ENCODE measurements at regions not wholly inside any gene's neighbourhood (a gene's known extent, or its start where the extent isn't known, plus 50 kb on each side); places are given as distances from the start of the nearest gene placed in this dataset.

DNA sequence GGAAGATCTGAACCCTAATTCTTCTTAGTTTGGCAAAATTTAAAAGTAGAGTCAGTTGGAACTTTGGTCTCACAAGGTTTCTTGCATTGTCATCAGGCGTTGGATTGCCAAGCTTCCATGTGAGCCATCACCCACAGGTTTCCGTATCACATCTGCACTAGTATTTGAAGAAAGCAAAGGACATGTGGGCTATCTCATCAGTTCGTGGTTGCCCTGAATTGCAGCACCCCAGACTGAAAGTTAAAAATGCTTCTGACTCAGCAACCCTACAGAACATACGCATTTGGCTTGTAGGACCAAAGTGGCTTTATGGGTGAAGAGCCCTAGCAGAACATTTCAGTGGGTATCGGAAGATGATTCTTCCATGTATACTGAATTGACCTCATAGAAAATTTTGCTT lies 358.0 kb downstream of the ENC1 start:
- DNase-seq, result no peak

DNA sequence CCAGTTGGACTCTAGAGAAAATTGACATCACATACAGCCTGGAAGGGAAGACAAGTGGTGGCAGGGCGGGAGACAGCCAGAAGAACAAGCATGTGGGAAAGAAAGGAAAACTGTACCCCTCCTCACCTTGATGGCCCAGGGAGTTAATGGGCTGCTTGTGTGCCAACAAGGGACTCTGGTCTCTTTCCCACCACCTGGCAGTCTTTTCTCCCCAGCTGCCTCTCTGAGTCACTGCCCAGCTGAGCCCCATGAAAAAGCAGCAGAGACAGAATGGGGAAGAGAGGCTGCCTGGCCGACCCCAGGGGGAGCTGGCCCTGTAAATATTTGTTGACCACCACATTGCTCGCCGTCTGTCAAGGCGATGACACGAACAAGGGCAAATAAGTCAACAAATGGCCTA lies 359.4 kb downstream of the ENC1 start:
- no peak for DNase-seq

DNA sequence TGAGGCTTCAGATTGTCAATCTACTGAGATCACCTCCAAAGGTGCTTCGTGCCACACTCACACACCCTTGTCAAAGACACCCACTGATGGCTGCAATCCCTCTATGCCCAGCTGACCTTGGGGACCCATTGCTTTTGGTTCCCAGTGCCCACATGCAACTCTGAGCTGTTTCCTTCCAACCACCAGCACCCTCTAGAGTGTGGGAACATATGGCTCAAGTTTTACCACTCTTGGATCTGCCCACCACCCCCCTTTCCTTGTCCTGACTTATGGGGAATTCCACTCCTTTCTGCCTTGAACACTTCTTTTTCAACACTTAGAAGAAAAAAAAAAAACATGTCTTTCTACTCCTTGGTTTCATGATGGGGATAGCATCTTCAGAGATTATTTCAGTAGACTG lies 360.2 kb downstream of the ENC1 start:
- no peak for DNase-seq

DNA sequence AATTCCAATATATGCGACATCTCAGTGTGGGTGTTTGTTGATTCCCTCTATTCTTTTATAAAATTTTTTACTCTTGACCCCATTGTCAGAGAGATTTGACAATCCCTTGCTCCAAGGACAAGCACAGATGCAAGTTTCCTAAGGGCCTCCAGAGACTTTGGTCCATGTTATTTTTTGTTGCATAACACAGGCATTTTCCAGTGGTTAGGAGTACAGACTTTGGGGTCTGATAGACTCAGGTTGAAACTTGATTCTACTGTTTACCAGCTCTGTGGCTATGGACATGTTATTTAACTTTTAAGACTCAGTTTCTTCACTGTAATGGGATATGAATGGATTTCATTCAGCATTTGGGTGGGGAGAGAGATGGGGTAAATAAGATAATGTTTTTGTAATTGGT lies 361.3 kb downstream of the ENC1 start:
- DNase-seq, result no peak

DNA sequence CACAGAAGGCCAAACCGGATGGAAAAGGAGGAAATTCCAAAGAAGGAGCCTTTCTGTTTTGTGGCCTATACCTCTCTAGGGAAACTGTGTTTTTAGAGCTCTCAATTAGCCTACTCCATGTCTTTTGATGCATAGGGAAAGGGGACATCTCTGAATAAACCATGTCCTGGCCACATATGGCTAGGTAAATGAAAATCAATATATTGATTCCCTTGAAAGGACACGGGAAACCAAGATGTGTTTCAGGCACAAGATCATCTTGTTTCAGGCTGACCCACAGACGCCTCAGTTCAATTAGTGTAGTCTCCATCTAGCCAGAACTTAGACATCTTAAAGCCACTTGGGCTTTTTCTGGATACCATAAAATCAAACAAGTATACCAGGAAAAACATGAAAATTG lies 363.1 kb downstream of the ENC1 start:
- no peak for DNase-seq

DNA sequence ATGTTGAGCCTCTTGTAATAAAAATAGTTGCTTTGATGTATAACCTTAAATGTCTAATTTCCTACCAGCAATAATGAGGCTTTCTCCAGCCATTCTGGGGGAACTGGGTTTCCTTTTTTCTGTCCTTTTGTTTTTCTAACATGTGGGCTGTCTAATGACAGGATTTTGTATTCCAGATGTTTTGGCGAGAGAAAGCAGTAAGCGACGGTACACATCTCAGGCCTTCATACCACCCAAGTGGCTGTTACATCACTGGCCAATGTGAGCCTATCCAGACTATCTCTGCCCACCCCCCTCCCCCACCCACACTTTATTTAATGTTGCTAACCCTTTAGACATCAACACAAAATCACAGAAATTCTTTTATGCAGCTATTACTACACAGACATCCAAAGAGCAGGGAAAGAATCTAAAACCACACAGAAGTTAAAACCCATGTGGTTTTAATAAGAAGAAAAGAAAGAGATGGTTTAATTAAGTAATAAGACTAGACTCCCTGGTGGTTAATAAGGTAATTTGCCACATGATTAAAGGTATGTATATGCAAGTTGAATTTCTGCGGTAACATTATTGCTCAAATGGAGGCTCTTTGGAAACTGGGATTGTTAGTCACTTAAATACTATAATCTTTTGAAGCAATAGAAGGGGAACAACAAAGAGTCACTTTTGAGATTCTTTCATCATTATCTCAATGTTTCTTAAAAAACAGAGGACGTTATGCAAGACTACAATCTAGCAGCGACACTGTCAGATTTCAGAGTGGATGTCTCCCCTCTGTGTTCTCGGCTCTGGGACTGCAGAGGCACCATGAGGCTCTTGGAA lies 365.1 kb downstream of the ENC1 start:
- DNase-seq, result no peak

DNA sequence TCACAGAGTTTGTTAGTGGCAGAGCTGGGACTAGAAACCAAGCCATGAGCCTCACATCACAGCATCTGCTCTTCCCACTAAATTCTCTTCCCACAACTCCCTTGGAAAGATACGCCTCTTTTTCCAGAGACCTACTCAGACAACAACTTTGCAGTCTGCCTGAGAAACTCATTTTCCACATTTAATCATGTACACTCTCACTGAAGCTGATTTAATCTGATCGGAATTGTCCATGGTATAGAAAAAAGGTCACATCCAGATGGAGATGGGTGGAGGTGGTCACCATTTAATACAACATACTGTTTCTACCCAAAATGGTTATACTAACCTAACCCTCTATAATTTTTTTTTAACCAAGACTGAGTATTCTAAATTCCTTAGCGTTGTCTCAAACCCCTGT lies 366.2 kb downstream of the ENC1 start:
- no peak for DNase-seq

DNA sequence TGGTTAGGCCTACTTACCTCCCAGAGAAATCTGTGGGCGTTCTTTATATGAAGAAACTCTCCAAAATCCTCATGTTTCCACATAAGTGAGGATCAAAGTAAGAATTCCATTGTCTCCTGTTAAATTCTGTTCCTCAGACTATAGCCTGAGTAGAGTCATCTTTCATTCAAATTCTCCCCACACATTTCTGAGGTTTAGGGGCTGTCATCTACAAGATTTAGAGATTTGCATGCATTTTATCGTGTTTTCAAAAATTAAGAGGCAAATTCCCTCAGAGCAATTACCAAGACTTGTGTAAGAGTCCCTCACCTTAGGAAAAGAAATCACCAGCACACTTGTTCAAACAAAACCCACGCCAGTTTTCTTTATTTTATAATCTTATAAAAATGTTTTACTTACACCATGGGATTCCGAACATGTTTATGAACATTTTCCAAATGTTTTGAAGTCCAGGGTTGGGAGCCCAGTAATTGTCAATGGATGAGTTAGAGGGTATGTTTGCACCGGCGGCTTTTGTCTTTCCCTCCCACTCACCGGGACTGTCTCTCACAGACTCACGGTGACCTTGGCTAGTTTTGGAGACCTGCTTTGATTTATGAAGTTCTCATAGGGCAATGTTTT lies 367.6 kb downstream of the ENC1 start:
- no peak for DNase-seq

DNA sequence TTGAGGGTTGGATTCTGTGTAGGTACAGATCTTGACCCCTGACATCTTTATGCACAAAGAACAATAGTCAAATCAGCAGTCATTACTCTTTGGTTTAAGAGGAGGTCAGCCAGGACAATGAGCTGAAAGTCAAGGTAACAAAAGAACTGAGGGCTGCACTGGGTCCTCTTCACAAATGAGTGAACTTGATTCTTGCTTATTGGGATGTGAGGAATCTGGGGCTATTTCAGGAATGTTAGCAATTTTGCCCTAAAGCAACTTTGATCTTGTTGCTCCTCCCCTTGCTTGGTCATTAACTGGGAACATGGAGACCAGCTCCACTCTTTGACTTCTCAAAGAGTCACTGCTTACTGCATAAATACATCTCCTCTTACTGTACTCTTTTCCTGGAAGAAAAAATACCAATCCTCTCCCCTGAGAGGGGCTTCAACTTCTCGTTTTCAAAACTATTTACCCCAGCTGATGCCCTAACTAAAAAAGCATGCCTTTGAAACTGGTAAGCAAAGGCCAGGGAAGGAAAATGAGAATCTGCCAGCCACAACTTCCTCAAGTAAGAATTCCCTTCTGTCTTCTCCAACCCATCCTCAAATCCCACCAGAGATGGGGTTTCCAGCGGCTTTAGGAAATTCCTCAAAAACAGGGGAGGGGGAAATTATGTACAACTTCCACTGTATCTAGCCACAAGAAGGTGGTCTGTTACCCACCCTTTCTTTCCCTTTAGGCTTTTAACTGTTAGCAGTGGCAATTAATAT lies 368.3 kb downstream of the ENC1 start:
- DNase-seq, result no peak

DNA sequence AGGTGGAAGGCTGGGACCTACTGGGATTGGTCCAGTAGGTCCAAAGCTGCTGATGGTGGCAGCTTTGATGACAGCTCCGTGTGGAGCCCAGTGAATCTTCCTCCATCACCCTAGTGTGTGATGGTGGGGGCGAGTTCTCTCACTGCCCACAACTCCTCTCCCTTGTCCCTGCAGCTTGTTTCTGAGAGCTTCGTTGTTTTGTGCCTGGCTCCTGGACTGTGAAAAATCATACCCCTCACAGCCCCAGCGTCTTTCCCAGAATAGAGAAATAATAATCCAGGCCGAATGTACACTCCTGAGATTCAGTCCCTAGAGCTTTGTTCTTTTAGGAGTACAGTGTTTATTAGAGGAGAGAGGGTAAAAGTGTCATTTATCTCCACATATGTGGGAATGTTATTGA lies 372.2 kb downstream of the ENC1 start:
- no peak for DNase-seq

DNA sequence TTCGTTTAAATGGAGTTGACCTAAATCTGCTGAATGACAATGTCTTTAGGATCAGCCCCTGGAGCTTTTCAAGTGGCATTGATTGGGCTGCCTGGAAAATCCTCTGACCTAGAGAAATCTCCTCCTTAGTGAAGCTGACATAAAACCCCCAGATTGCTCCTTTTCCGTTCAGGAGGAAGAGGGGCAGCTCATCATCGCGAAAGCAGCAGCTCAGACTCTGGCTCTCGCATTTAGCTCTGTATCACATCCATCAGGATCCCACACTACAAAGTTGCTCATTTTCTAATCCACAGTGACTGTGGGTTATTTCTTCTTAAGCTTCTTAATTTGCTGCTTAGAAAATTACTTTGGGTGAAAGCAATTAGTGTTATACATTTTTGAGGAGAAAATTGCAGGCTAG lies 373.7 kb downstream of the ENC1 start:
- no peak for DNase-seq

DNA sequence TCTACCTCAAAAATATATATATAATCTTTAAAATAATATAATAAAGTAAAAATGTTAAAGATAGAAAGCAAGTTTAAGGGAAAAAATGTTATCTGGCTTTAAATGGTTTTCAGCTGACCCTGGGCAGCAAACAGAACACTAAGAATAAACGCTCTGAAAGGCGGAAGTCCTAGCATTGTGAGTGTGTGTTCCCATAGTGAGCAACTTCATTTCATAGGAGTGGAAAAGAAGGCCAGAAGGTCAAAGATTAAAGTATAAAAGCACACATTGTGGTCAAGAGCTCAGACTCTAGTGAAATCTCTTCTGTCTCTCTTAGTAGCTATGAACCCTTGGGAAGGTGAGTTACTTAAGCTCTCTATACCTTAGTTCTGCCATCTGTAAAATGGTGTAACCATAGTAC lies 374.4 kb downstream of the ENC1 start:
- no peak for DNase-seq

DNA sequence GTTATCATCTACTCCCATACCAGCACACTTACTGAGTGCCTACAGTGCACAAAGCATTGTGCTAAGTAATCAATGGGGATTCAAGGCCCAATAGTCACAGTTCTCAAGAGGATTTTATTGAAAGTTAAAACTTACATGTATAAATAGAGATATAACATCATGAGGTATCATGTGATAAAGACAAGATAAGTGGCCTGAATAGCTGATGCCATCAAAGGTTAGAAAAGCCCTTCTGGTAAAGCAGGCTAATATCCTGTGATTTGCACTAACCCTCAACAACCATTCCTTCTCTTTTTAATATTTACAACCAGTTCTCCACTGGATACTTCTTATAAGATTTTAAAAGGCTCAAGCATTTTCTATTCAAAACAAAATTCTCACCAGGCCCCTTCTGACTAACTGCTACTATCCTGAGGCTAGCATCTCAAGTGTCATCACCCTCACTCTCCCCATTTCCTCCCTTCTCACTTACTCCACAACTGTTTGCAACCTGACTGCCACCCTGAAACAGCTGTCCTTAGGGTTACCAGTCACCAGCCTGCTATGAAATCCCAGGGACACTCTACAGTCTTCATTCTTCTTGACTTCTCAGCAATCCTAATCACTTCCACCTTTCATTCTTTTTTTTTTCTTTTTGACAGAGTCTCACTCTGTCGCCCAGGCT lies 377.9 kb downstream of the ENC1 start:
- DNase-seq, result no peak

DNA sequence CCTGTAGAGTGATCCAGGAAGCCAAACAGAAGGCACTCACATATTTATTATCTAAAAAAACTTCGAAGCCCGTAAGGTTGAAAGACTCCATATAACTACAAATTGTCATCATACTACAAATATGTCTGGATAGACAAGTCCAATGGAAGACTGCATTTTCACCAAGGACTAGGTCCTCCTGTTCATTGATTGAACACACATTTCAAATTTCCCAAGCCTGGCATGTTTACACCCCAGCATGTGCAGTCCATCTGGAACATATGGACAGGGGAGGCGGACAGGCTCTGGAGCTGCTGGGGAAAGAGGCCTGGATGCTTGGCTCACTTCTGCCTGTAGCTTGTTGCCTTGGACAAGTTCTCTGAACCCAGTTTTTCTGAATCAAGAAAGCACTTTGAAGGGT lies 378.7 kb downstream of the ENC1 start:
- no peak for DNase-seq

DNA sequence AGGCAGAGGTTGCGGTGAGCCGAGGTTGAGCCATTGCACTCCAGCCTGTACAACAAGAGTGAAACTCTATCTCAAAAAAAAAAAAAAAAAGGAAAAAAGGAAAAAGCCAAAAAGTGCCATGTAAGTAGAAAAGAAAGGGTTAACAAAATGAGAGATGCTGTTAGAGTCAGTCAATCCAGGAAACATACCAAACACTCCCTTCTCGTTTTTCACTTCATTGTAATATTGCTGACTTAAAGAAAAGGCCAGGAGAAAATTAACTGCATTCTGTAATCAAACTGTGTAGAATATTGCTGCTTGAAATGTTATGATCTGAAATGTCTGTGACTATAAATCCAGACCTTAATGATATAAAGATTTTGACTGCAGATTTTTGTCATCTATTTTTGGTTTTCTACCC lies 379.1 kb downstream of the ENC1 start:
- no peak for DNase-seq

DNA sequence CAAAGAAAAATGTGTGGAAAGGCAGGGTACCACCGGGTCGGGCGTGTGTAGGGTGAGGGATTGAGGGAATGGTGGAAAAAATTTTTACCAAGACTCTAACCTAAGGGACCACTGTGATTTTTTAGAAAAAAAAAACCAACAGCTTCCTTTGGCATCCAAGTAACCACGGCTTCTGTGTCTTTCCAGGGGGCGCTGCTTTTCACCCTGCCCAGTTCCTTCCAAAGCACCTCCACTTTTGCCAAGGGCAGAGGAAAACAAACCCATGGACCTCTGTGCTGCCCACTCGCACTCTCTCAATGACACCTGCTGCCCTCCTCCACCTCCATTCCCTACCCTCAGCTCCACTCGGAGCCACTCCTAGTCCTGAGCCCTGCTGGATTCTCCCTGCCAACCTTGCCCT lies 381.0 kb downstream of the ENC1 start:
- DNase-seq, result no peak

DNA sequence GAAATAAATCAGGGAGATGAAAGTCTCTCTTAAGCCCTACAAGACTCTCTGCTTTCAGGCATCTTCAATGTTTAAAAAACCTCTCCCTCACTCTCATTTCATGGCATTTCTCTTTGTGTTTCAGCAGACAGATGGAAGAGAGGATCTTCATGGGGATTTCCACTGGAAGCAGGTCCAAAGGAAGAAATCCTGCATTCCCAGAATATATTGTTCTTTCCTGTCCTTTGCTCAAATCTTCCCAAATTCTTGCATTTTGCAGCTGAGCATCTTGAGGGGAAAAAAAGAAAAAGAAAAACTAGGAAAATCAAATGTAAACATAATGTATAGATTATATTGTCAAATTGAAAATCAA lies 382.2 kb downstream of the ENC1 start:
- DNase-seq, result no peak

DNA sequence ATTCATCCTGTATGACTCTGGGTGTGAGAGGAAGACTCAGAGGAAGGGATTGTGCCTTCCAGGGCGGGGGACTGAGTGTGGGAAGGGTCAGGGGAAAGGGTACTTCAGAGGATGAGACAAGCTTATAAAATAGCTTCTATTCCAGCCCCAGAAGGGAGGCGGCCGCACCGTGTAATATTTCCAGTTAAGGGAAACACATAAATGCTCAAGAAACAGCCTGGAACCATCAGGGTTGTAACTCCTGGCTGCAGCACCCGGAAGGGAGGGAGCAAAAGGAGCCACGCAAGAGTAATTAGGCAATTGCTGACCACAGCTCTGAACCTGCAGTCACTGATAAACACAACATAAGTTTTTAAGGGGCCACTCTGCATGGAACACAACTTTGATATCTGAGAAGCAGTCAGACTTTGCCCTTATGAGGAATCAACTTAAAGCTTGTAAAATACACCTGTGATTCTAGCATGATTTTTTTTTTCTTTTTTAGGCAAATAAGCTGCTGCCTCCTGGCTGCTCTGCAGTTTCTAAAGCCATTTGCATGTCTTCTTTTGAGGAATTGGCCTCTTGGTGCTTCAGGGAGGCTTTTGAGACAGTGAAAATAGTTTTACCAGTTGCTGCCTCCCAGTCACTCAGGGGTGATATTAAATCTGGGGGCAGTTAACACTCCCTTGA lies 382.7 kb downstream of the ENC1 start:
- no peak for DNase-seq

DNA sequence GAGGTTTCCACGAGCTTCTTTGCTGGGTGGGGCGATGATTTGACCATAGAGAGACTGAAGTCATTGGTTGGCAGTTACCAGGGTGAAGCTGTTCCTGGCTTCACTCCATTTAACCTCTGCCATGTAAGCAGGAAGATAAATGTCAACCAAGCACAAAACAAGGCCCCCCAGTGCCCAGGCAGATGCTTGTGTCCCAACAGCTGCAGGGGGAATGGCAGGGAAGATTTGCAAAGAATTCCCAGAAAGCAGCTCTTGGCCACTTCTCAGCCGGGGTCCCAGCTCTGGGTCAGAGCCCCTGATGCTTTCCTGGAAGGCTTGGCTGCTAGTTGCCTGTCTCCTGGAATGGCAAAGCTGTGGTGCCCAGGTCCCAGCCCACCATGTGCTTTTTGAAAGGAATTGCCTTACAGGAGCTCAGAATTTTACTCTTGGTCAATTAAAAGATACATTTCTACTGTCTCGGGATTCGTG lies 383.4 kb downstream of the ENC1 start:
- DNase-seq, result no peak

DNA sequence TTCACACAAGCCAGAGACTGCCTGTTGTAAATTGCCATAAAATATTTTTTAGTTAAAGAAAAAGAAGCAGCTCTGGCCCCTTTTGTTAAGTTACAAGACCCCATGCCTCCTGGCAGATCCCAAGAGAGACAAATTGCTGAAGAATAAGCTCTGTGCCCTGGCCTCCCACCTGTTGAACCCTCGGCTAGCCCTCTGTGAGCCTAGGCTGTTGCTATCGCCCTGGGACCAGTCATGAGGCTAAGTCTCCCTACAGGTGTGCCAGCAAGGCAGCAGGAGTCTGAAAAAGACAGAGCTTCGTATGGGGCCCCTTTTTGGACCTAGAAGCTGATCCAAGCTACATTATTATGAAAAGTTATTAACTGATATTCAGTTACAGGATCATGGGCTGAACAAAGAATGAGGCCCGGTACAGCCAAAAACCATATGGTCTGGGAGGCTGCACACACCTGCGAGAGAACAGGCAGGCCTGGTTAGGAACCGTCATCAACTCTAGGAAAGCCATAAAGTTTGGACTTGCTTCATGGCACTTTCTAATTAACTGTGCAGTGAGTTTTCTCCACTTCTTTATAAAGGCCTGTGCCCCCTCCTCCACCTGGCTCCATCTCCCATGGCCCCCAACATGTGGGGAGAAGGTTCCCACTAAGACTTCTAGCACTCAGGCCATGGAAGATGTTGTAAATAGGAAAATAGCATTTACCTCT lies 384.7 kb downstream of the ENC1 start:
- no peak for DNase-seq

DNA sequence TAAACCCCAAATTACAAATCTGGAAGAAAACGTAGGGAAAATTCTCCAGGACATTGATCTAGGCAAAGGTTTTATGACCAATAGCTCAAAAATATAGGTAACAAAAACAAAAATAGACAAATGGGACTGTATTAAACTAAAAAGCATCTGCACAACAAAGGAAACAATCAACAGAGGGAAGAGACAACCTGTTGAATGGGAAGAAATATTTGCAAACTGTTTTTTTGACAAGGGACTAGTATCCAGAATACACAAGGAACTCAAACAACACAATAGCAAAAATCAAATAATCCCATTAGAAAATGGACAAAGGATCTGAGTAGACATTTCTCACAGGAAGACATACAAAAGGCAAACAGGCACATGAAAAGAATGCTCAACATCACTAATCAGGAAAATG lies 386.3 kb downstream of the ENC1 start:
- DNase-seq, result no peak

DNA sequence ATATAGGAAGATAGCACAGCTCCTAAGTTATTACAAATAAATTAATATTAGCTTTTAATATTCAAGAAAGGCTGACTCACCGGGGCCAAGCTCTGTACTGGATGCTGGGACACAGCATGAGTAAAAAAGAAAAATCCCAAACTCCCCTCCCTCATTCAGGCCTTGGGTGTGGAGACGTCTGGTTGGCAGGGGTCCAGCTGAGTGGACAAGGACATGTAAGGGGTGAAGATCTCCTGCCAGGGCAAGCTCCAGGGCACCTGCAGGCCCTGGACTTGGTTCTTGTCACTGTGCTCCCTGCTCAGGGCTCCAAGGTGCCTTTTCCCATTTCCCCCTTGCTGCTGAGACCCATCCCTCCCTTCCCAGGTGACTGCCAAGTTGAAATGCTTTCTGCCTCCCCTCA lies 388.5 kb downstream of the ENC1 start:
- no peak for DNase-seq
